ENCODE measurements at regions not wholly inside any gene's neighbourhood (a gene's known extent, or its start where the extent isn't known, plus 50 kb on each side); places are given as distances from the start of the nearest gene placed in this dataset.

GRCh38 chr4:155479835-155480234 lies 103.1 kb upstream of the MAP9 start:
- Histone ChIP-seq H4K91ac (replicated peaks; ENCODE audit: insufficient read length, low read length) (no peak overlapping the region), H3K79me2 (ENCODE audit: control insufficient read depth in 1 of 2, insufficient read depth in 2 of 2, low read length in 2 of 2) (no peaks in the 10 kb centered on the region), H2AK5ac (ENCODE audit: low read depth, low read length) (no peak overlapping the region), H3K36me3 (ENCODE audit: control insufficient read depth in 2 of 4, insufficient read depth in 4 of 4, low read length in 3 of 4) (no peaks in the 10 kb centered on the region), H4K8ac (ENCODE audit: extremely low read depth, insufficient read depth, low read length) (no peak overlapping the region), H2BK12ac (ENCODE audit: low read depth, low read length) (no peak overlapping the region), H2BK120ac (replicated peaks; ENCODE audit: low read depth, low read length) (no peak overlapping the region), H3K79me1 (ENCODE audit: low read depth, low read length) (no peaks in the 10 kb centered on the region), H3K23me2 (ENCODE audit: low read depth, low read length) (no peaks in the 10 kb centered on the region), H3K4ac (replicated peaks; ENCODE audit: insufficient read length, low read depth, low read length) (no peak overlapping the region), H3K56ac (replicated peaks; ENCODE audit: insufficient read length, low read depth, low read length) (no peak overlapping the region), H3K18ac (ENCODE audit: extremely low read depth, low read length) (no peak overlapping the region), H3K14ac (ENCODE audit: insufficient read length) (no peak overlapping the region), H3K4me3 (ENCODE audit: extremely low read depth in 1 of 4, insufficient read depth in 2 of 4, low read depth in 3 of 4, low read length in 4 of 4) (no peak overlapping the region), H2AFZ (ENCODE audit: low read length) (no peak overlapping the region), H3K23ac (ENCODE audit: insufficient read length) (no peak overlapping the region), H3K4me2 (ENCODE audit: insufficient read depth in 1 of 2, low read depth in 2 of 2, low read length in 2 of 2) (no peak overlapping the region), H3K9me3 (ENCODE audit: insufficient read depth in 2 of 2, low read depth in 1 of 2, low read length in 1 of 2) (no peaks in the 10 kb centered on the region), H3K4me1 (replicated peaks in 1 of 4; ENCODE audit: control insufficient read depth in 3 of 4, insufficient read depth in 4 of 4, low read length in 3 of 4) (no peaks in the 10 kb centered on the region), H2BK20ac (ENCODE audit: low read length) (no peak overlapping the region), H4K5ac (ENCODE audit: insufficient read length, low read depth, low read length) (no peak overlapping the region), H2BK5ac (ENCODE audit: low read depth, low read length) (no peak overlapping the region), H3K9ac (replicated peaks in 1 of 4; ENCODE audit: extremely low read depth in 1 of 4, low read depth in 3 of 4, low read length in 3 of 4) (no peak overlapping the region), H4K20me1 (replicated peaks in 1 of 2; ENCODE audit: control insufficient read depth in 1 of 2, insufficient read depth in 2 of 2, low read length in 2 of 2) (no peaks in the 10 kb centered on the region), H3K27ac (ENCODE audit: low read depth, low read length) (no peak overlapping the region), H2BK15ac (ENCODE audit: low read length) (no peak overlapping the region), H3K27me3 (replicated peaks in 1 of 4; ENCODE audit: control insufficient read depth in 3 of 4, extremely low read depth in 1 of 4, insufficient read depth in 3 of 4, low read length in 3 of 4) (no peaks in the 10 kb centered on the region)
- TF ChIP-seq BACH1 (IDR thresholded peaks at IDR 0.05; ENCODE audit: low read length) (no peak), GTF2F1 (IDR thresholded peaks at IDR 0.05; ENCODE audit: borderline replicate concordance, low read depth, low read length) (no peak), RAD21 (IDR thresholded peaks at IDR 0.05 in 1 of 2, conservative IDR thresholded peaks at IDR 0.05 in 1 of 2; ENCODE audit: low read depth in 2 of 2, low read length in 2 of 2) (no peak), SP1 (IDR thresholded peaks at IDR 0.05; ENCODE audit: low read depth, low read length) (no peak), NRF1 (IDR thresholded peaks at IDR 0.05; ENCODE audit: low read depth, low read length) (no peak), FOSL1 (IDR thresholded peaks at IDR 0.05; ENCODE audit: insufficient read depth, low read depth, low read length) (no peak), EGR1 (IDR thresholded peaks at IDR 0.05; ENCODE audit: borderline replicate concordance, low read depth, low read length) (no peak), SP2 (IDR thresholded peaks at IDR 0.05; ENCODE audit: low read length) (no peak), POLR2AphosphoS5 (IDR thresholded peaks at IDR 0.05; ENCODE audit: low read depth, low read length) (no peak), PHF8 (conservative IDR thresholded peaks at IDR 0.05; ENCODE audit: low read depth, low read length) (no peak), CBX8 (IDR thresholded peaks at IDR 0.05; ENCODE audit: borderline replicate concordance, low read depth, low read length) (no peak)
- TF ChIP-seq, protein P1, sequence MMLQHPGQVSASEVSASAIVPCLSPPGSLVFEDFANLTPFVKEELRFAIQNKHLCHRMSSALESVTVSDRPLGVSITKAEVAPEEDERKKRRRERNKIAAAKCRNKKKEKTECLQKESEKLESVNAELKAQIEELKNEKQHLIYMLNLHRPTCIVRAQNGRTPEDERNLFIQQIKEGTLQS (IDR thresholded peaks at IDR 0.05; ENCODE audit: insufficient read depth, low read depth, low read length) = no peak
- FAIRE-seq = no peak
- ChIA-PET POLR2A (ENCODE audit: partially characterized antibody) (no interaction called here), CTCF (ENCODE audit: partially characterized antibody) (no interaction called here)
- 92% methylated on average over 1 of the region's 1 CpG; no CpG with 5 or more reads in 1 of the 2 experiments for WGBS, 2 experiments (ENCODE audit: extremely low coverage in 1 of 2, insufficient coverage in 1 of 2, insufficient read length in 1 of 2, insufficient replicate concordance in 2 of 2, low coverage in 1 of 2, low lambda C conversion rate in 2 of 2, missing lambda C conversion rate in 1 of 2)
- DNase-seq (ENCODE audit: low read depth in 1 of 2, low spot score in 2 of 2) = no peak

Measured in H1 (cell line).